Stomach (tissue), 8 donors: ENCODE measurements at regions not wholly inside any gene's neighbourhood (a gene's known extent, or its start where the extent isn't known, plus 50 kb on each side); places are given as distances from the start of the nearest gene placed in this dataset.
"Not testable (repeated sequence)": the region's sequence is repeated elsewhere in the genome, so short reads cannot be mapped to it uniquely, and the experiment has no call there.

Source experiments
- DNase-seq, 2 donors: peaks; one replicate each; pipeline versions ENCODE4 v3.0.0 to v3.0.0-alpha.2; 2013 to 2019
- H3K27ac ChIP-seq, 5 donors: fragments of 200-600 bp in 4 of 5; sonication (generic) in 4 of 5; one replicate each; pipeline ENCODE4 v1.5.1; 2013 to 2019; ENCODE audit warnings: mild to moderate bottlenecking in 1 of 5, moderate library complexity in 1 of 5
- H3K27me3 ChIP-seq, 3 donors: fragments of 200-600 bp; sonication (generic); one replicate each; pipeline ENCODE4 v1.5.1; 2017 to 2019; ENCODE audit warnings: mixed run types in 1 of 3
- H3K36me3 ChIP-seq, 4 donors: fragments of 200-600 bp; sonication (generic); 1 replicate in 3 of 4; 2 replicates in 1 of 4; pipeline ENCODE4 v1.5.1; 2016 to 2019
- H3K4me1 ChIP-seq, 4 donors: fragments of 200-600 bp; sonication (generic); one replicate each; pipeline ENCODE4 v1.5.1; 2016 to 2019
- H3K4me3 ChIP-seq, 4 donors: fragments of 200-600 bp; sonication (generic) in 3 of 4; one replicate each; pipeline ENCODE4 v1.5.1; 2016 to 2019; ENCODE audit warnings: mild to moderate bottlenecking in 1 of 4
- H3K9me3 ChIP-seq, 4 donors: fragments of 200-600 bp; sonication (generic); one replicate each; pipeline ENCODE4 v1.5.1; 2016 to 2019
- EP300 ChIP-seq: sonication (generic); formaldehyde crosslinking; IDR thresholded peaks from one replicate; pipeline ENCODE4 v1.6.1; 2017; ENCODE audit warnings: antibody characterized with exemption
- POLR2A ChIP-seq, 4 donors: fragments of 450-650 bp; IDR thresholded peaks; one replicate each; pipeline ENCODE4 v1.6.1; 2016; ENCODE audit warnings: antibody characterized with exemption in 4 of 4, control low read depth in 2 of 4, mild to moderate bottlenecking in 1 of 4, moderate library complexity in 1 of 4
- POLR2AphosphoS5 ChIP-seq, 3 donors: sonication (generic); formaldehyde crosslinking; IDR thresholded peaks; one replicate each; pipeline ENCODE4 v1.6.1; 2016; ENCODE audit warnings: antibody characterized with exemption in 3 of 3
- WGBS, 5 donors: extraction: QIAGEN DNeasy Blood & Tissue Kit in 3 of 5; methylation state at CpG; one replicate each; pipeline versions ENCODE4 v1.1.5 to v1.1.7; 2013 to 2018; 5-methylcytosine and 5-hydroxymethylcytosine counted together
- intact Hi-C: fragments of 100-400 bp; cut with DNase I; formaldehyde crosslinking; loops from one replicate; pipeline ENCODE4 v1.15.1; 2023; ENCODE audit warnings: low total_unique reads
- TF ChIP-seq, protein P1 (sequence below), 7 experiments: fragments of 450-650 bp in 4 of 7; fragments of 200-600 bp in 3 of 7; sonication (generic) in 3 of 7; IDR thresholded peaks; one replicate each; pipeline ENCODE4 v1.5.1; 2016 to 2019; ENCODE audit warnings: antibody characterized with exemption in 7 of 7, control low read depth in 2 of 7, mild to moderate bottlenecking in 1 of 7
- donor health status: healthy with polysubstance abuse.
- donor health status: Bipolar disorder and iron deficiency.
- donor health status: healthy.

GRCh38 chr6:22208026-22208425 lies 88.8 kb downstream of the PRL start:
- no peak for TF ChIP-seq EP300
- Histone ChIP-seq H3K36me3 (no peaks in the 10 kb centered on the region), H3K27me3 (no peaks in the 10 kb centered on the region), H3K4me1 (no peaks in the 10 kb centered on the region), H3K4me3 (no peak overlapping the region), H3K9me3 (no peaks in the 10 kb centered on the region), H3K27ac (no peak overlapping the region)
- intact Hi-C loops: no loop called here
- WGBS, 5 donors: 59 to 76% (median 72%) methylated on average over 1 of the region's 1 CpG
- no peak for DNase-seq

GRCh38 chr6:22214314-22214713 lies 82.5 kb downstream of the PRL start:
- Histone ChIP-seq H3K4me3 (no peak overlapping the region), H3K4me1 (no peaks in the 10 kb centered on the region), H3K27me3 (no peaks in the 10 kb centered on the region), H3K36me3 (no peaks in the 10 kb centered on the region), H3K27ac (no peak overlapping the region), H3K9me3 (no peaks in the 10 kb centered on the region)
- DNase-seq: no peak
- WGBS, 5 donors: 66 to 92% (median 68%) methylated on average over 4 to 5 of the region's 5 CpGs
- intact Hi-C loops: no loop called here
- TF ChIP-seq, protein P1, sequence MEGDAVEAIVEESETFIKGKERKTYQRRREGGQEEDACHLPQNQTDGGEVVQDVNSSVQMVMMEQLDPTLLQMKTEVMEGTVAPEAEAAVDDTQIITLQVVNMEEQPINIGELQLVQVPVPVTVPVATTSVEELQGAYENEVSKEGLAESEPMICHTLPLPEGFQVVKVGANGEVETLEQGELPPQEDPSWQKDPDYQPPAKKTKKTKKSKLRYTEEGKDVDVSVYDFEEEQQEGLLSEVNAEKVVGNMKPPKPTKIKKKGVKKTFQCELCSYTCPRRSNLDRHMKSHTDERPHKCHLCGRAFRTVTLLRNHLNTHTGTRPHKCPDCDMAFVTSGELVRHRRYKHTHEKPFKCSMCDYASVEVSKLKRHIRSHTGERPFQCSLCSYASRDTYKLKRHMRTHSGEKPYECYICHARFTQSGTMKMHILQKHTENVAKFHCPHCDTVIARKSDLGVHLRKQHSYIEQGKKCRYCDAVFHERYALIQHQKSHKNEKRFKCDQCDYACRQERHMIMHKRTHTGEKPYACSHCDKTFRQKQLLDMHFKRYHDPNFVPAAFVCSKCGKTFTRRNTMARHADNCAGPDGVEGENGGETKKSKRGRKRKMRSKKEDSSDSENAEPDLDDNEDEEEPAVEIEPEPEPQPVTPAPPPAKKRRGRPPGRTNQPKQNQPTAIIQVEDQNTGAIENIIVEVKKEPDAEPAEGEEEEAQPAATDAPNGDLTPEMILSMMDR (IDR thresholded peaks at IDR 0.05): no peak

- intact Hi-C loops, H3K4me1 ChIP-seq: not testable (repeated sequence)
- WGBS, 5 donors: 76 to 96% (median 91%) methylated on average over 3 of the region's 3 CpGs
These were observed 81.4 kb downstream of the PRL start for GRCh38 chr6:22215474-22215873.

GRCh38 chr6:22218410-22218809 lies 78.4 kb downstream of the PRL start:
- Histone ChIP-seq H3K27me3 (no peaks in the 10 kb centered on the region), H3K36me3 (no peaks in the 10 kb centered on the region), H3K4me3 (no peak overlapping the region), H3K9me3 (no peaks in the 10 kb centered on the region), H3K4me1 (no peaks in the 10 kb centered on the region), H3K27ac (no peak overlapping the region)
- intact Hi-C loops: no loop called here
- no peak for DNase-seq
- 82 to 96% (median 94%) methylated on average over 3 of the region's 3 CpGs for WGBS, 5 donors
- TF ChIP-seq POLR2A (IDR thresholded peaks at IDR 0.05) (no peak), POLR2AphosphoS5 (IDR thresholded peaks at IDR 0.05) (no peak), EP300 (no peak)
- TF ChIP-seq, protein P1 (IDR thresholded peaks at IDR 0.05): no peak

More at GRCh38 chr6:22215474-22215873, 81.4 kb downstream of the PRL start:
- DNase-seq, H3K36me3 ChIP-seq, H3K27ac ChIP-seq, H3K9me3 ChIP-seq, H3K4me3 ChIP-seq, H3K27me3 ChIP-seq: not testable (repeated sequence)

DNA sequence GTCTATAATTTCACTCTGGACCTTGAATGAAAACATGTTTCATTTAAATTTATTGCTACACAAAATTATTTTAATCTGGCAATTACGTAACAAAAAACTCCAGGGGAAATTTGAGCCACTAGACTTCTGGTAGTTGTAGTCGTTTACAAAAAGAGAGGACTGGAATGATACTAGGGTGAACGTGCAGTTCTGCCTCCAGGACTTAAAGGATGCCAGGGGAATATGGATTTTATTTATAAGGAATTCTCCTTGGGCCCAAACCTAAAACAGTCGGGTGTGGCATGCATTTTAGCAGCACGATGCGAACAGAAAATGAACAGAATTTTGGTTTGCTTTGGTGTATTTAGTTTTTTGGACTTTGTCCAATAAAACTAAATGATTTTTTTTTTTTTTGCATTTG lies 76.9 kb downstream of the PRL start:
- Histone ChIP-seq H3K36me3 (no peaks in the 10 kb centered on the region), H3K27ac (no peak overlapping the region), H3K4me1 (no peaks in the 10 kb centered on the region), H3K4me3 (no peak overlapping the region), H3K9me3 (no peaks in the 10 kb centered on the region), H3K27me3 (no peaks in the 10 kb centered on the region)
- DNase-seq: no peak
- no peak for TF ChIP-seq POLR2A (IDR thresholded peaks at IDR 0.05)
- no peak for TF ChIP-seq EP300
- TF ChIP-seq, protein P1 (IDR thresholded peaks at IDR 0.05): no peak
- TF ChIP-seq POLR2AphosphoS5 (IDR thresholded peaks at IDR 0.05): no peak
- intact Hi-C loops: no loop called here
- 68 to 77% (median 77%) methylated on average over 6 of the region's 6 CpGs for WGBS, 5 donors

- Histone ChIP-seq H3K27me3 (no peaks in the 10 kb centered on the region), H3K4me3 (no peak overlapping the region), H3K9me3 (no peaks in the 10 kb centered on the region), H3K36me3 (no peaks in the 10 kb centered on the region), H3K27ac (no peak overlapping the region), H3K4me1 (no peaks in the 10 kb centered on the region)
- 61 to 75% (median 68%) methylated on average over 4 of the region's 4 CpGs for WGBS, 5 donors
- intact Hi-C loops: no loop called here
- no peak for DNase-seq
- TF ChIP-seq POLR2AphosphoS5 (IDR thresholded peaks at IDR 0.05) (no peak), POLR2A (IDR thresholded peaks at IDR 0.05) (no peak), EP300 (no peak)
- TF ChIP-seq, protein P1 (IDR thresholded peaks at IDR 0.05): no peak
These were observed 75.6 kb downstream of the PRL start for GRCh38 chr6:22221211-22221610.
